ENCODE measurements at regions not wholly inside any gene's neighbourhood (a gene's known extent, or its start where the extent isn't known, plus 50 kb on each side); places are given as distances from the start of the nearest gene placed in this dataset.

DNA sequence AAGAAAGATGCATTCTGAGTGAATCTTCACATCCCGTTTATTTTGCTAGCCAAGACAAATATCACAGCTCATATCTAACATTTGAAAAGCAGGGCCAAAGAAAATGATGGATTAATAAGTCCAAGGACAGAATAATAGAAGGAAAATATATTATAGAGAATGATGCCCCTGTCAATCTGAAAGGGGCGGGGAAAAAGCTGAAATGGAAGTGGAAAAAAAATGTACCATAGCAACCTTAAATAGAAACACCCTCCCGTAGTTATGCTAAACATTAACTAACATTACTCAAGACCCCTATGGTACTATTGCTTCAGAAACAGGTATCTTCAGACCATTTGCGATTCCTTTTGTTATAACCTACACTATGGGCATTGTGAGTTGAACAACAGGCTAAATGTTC lies 67.7 kb upstream of the SMARCA2 start:
- no TSS peak for BruUV-seq (replicated peaks)
- intact Hi-C loops (cut with micrococcal nuclease) = no loop called here
- no peaks in the 10 kb centered on the region for H3K79me2 ChIP-seq (ENCODE audit: low read length)
- H3K4me3 ChIP-seq (ENCODE audit: low read length) = no peak overlapping the region
- ATAC-seq (no peak), DNase-seq (no peak)
- no peak overlapping the region for H2AFZ ChIP-seq (ENCODE audit: low read length)
- ChIA-PET CTCF (no interaction called here), POLR2A (ENCODE audit: unreplicated experiment) (no interaction called here)
- H3K9me3 ChIP-seq (ENCODE audit: low read length) = no peaks in the 10 kb centered on the region
- H3K9me2 ChIP-seq (replicated peaks; ENCODE audit: low read length) = no peaks in the 10 kb centered on the region
- TF ChIP-seq EZH2 (IDR thresholded peaks at IDR 0.05; ENCODE audit: low read length, unreplicated experiment) (no peak), EZH2phosphoT487 (IDR thresholded peaks at IDR 0.05; ENCODE audit: borderline replicate concordance, low read length) (no peak)
- TF ChIP-seq, protein P1, sequence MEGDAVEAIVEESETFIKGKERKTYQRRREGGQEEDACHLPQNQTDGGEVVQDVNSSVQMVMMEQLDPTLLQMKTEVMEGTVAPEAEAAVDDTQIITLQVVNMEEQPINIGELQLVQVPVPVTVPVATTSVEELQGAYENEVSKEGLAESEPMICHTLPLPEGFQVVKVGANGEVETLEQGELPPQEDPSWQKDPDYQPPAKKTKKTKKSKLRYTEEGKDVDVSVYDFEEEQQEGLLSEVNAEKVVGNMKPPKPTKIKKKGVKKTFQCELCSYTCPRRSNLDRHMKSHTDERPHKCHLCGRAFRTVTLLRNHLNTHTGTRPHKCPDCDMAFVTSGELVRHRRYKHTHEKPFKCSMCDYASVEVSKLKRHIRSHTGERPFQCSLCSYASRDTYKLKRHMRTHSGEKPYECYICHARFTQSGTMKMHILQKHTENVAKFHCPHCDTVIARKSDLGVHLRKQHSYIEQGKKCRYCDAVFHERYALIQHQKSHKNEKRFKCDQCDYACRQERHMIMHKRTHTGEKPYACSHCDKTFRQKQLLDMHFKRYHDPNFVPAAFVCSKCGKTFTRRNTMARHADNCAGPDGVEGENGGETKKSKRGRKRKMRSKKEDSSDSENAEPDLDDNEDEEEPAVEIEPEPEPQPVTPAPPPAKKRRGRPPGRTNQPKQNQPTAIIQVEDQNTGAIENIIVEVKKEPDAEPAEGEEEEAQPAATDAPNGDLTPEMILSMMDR (conservative IDR thresholded peaks at IDR 0.05; ENCODE audit: low read depth, low read length) = no peak
- H3K9ac ChIP-seq (ENCODE audit: low read length) = no peak overlapping the region
- H4K20me1 ChIP-seq (ENCODE audit: low read length) = no peaks in the 10 kb centered on the region
- H3K27me3 ChIP-seq (ENCODE audit: low read length) = peaks cover 46% of the 10 kb centered on the region
- H3K4me1 ChIP-seq (ENCODE audit: insufficient read depth, low read length) = no peaks in the 10 kb centered on the region
- no peaks in the 10 kb centered on the region for H3F3A ChIP-seq (ENCODE audit: low read length, unreplicated experiment)
- H3K4me2 ChIP-seq (ENCODE audit: low read length) = no peak overlapping the region
- H3K27ac ChIP-seq (ENCODE audit: low read length) = no peak overlapping the region
- H3K36me3 ChIP-seq (ENCODE audit: low read depth, low read length) = no peaks in the 10 kb centered on the region

DNA sequence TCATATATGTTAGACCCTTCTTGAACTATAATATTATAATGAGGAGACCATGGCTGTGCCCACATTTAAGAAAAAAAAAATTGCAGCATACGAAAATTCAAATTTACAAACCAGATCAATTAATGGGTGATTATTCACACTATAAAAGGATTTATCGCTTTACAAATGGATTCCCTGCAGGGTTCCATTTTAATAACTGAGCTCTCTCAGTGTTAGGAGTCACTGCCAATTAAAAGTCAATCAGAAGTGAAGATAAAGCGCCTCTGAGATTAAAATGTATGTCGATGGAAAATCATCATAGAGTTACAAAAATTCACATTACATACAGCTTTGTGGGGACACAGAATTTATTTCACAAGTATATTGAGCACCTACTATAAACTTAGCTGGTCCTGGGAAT lies 66.6 kb upstream of the SMARCA2 start:
- H3F3A ChIP-seq (ENCODE audit: low read length, unreplicated experiment) = no peaks in the 10 kb centered on the region
- TF ChIP-seq, protein P1 (conservative IDR thresholded peaks at IDR 0.05; ENCODE audit: low read depth, low read length) = no peak
- TF ChIP-seq EZH2 (IDR thresholded peaks at IDR 0.05; ENCODE audit: low read length, unreplicated experiment) (no peak), EZH2phosphoT487 (IDR thresholded peaks at IDR 0.05; ENCODE audit: borderline replicate concordance, low read length) (no peak)
- no peak overlapping the region for H3K27ac ChIP-seq (ENCODE audit: low read length)
- no peaks in the 10 kb centered on the region for H3K4me1 ChIP-seq (ENCODE audit: insufficient read depth, low read length)
- H3K27me3 ChIP-seq (ENCODE audit: low read length) = peaks cover 57% of the 10 kb centered on the region
- H3K79me2 ChIP-seq (ENCODE audit: low read length) = no peaks in the 10 kb centered on the region
- no peak overlapping the region for H3K9ac ChIP-seq (ENCODE audit: low read length)
- DNase-seq (no peak), ATAC-seq (no peak)
- CTCF ChIA-PET = no interaction called here
- intact Hi-C loops (cut with micrococcal nuclease) = no loop called here
- H3K9me2 ChIP-seq (replicated peaks; ENCODE audit: low read length) = no peaks in the 10 kb centered on the region
- BruUV-seq (replicated peaks) = no TSS peak
- no peak overlapping the region for H3K4me2 ChIP-seq (ENCODE audit: low read length)
- H3K36me3 ChIP-seq (ENCODE audit: low read depth, low read length) = no peaks in the 10 kb centered on the region
- no peaks in the 10 kb centered on the region for H3K9me3 ChIP-seq (ENCODE audit: low read length)
- POLR2A ChIA-PET (ENCODE audit: unreplicated experiment) = no interaction called here
- H4K20me1 ChIP-seq (ENCODE audit: low read length) = no peaks in the 10 kb centered on the region
- H3K4me3 ChIP-seq (ENCODE audit: low read length) = no peak overlapping the region
- no peak overlapping the region for H2AFZ ChIP-seq (ENCODE audit: low read length)

DNA sequence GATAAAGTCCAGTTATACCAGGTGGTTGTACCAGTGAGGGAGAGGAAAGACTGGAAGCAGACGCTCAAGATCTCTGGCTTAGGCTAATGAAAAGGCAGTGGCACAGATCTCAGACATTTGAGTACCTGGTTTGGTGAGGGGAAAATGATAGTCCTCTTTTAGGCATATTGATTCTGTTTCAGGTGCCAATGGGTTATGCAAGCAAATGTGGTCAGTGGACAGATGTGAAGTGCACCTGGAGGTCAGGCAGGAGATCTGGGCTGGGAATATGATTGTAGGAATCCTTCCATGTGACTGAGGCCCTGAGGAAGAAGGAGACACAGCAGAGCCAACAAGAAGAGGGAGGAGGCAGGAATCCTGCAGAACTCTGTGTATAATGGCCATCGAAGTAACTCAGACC lies 63.7 kb upstream of the SMARCA2 start:
- intact Hi-C loops (cut with micrococcal nuclease) = no loop called here
- no peaks in the 10 kb centered on the region for H3K9me3 ChIP-seq (ENCODE audit: low read length)
- H3K27ac ChIP-seq (ENCODE audit: low read length) = no peak overlapping the region
- H3K27me3 ChIP-seq (ENCODE audit: low read length) = peaks cover 64% of the 10 kb centered on the region
- no TSS peak for BruUV-seq (replicated peaks)
- H4K20me1 ChIP-seq (ENCODE audit: low read length) = no peaks in the 10 kb centered on the region
- H3K4me1 ChIP-seq (ENCODE audit: insufficient read depth, low read length) = no peaks in the 10 kb centered on the region
- H2AFZ ChIP-seq (ENCODE audit: low read length) = no peak overlapping the region
- H3K9me2 ChIP-seq (replicated peaks; ENCODE audit: low read length) = no peaks in the 10 kb centered on the region
- no peak for ATAC-seq
- CTCF ChIA-PET = no interaction called here
- H3K4me3 ChIP-seq (ENCODE audit: low read length) = no peak overlapping the region
- H3F3A ChIP-seq (ENCODE audit: low read length, unreplicated experiment) = no peaks in the 10 kb centered on the region
- H3K4me2 ChIP-seq (ENCODE audit: low read length) = no peak overlapping the region
- H3K9ac ChIP-seq (ENCODE audit: low read length) = no peak overlapping the region
- POLR2A ChIA-PET (ENCODE audit: unreplicated experiment) = no interaction called here
- TF ChIP-seq EZH2 (IDR thresholded peaks at IDR 0.05; ENCODE audit: low read length, unreplicated experiment) = no peak
- H3K36me3 ChIP-seq (ENCODE audit: low read depth, low read length) = no peaks in the 10 kb centered on the region
- no peaks in the 10 kb centered on the region for H3K79me2 ChIP-seq (ENCODE audit: low read length)
- DNase-seq = no peak
